Panc1 (cell line): ENCODE measurements at regions not wholly inside any gene's neighbourhood (a gene's known extent, or its start where the extent isn't known, plus 50 kb on each side); places are given as distances from the start of the nearest gene placed in this dataset.

ENCODE experiments used
- ATAC-seq: fragments of 200-7000 bp; cut with Tn5 transposase; 2 replicates; pipeline ENCODE4 v1.9.1; 2020; ENCODE audit warnings: mild to moderate bottlenecking, moderate library complexity
- BruUV-seq: library from RNA; stranded (reverse); fragments of 400-500 nt; replicated peaks from 2 replicates; lab custom pipeline; 2021; lab: Mats Ljungman, UMichigan
- CTCF ChIA-PET: fragments of 300-600 bp; sonication (Branson Sonifier 250); formaldehyde crosslinking; loops from one replicate; lab custom pipeline; 2022; ENCODE audit warnings: antibody characterized with exemption; lab: Charles Lee
- POLR2A ChIA-PET: fragments of 300-600 bp; sonication (Branson Sonifier 250); formaldehyde crosslinking; loops from one replicate; lab custom pipeline; 2022; ENCODE audit warnings: antibody characterized with exemption; lab: Charles Lee
- DNase-seq: peaks from one replicate; pipeline ENCODE4 v3.0.0-alpha.2; 2010; ENCODE audit warnings: low read depth, low spot score
- H3K27ac ChIP-seq: 2 replicates; pipeline ENCODE4 v1.5.1; 2011; ENCODE audit warnings: mild to moderate bottlenecking, low read length, inconsistent platforms
- H3K27me3 ChIP-seq: fragments of 200-500 bp; sonication (Bioruptor generic); 2 replicates; pipeline ENCODE4 v1.6.0; 2014; ENCODE audit warnings: low read length, inconsistent platforms; ENCODE audit not compliant: control insufficient read depth, insufficient read depth
- H3K36me3 ChIP-seq: fragments of 200-500 bp; sonication (Bioruptor generic); 2 replicates; pipeline ENCODE4 v1.5.1; 2014; ENCODE audit warnings: inconsistent platforms, mild to moderate bottlenecking, low read length, moderate library complexity; ENCODE audit not compliant: control insufficient read depth, insufficient read depth
- H3K4me1 ChIP-seq: 2 replicates; pipeline ENCODE4 v1.5.1; 2011; ENCODE audit warnings: inconsistent platforms, mild to moderate bottlenecking, low read length, moderate library complexity; ENCODE audit not compliant: control insufficient read depth, insufficient read depth
- H3K4me3 ChIP-seq, 2 experiments: 2 replicates each; pipeline ENCODE4 v1.5.1; 2011 to 2012; ENCODE audit warnings: low read depth in 2 of 2, low read length in 2 of 2, mild to moderate bottlenecking in 2 of 2, inconsistent platforms in 1 of 2, moderate library complexity in 1 of 2
- H3K9me3 ChIP-seq: fragments of 200-500 bp; sonication (Bioruptor generic); 2 replicates; pipeline ENCODE4 v1.5.1; 2014; ENCODE audit warnings: low read depth, mild to moderate bottlenecking, inconsistent platforms, low read length, moderate library complexity; ENCODE audit not compliant: control insufficient read depth, insufficient read depth
- CTCF ChIP-seq: fragments of 450-650 bp; IDR thresholded peaks from 2 replicates; pipeline ENCODE4 v1.5.1; 2017; ENCODE audit warnings: mild to moderate bottlenecking
- POLR2AphosphoS5 ChIP-seq: IDR thresholded peaks from 2 replicates; pipeline ENCODE4 v1.6.1; 2012; ENCODE audit warnings: mild to moderate bottlenecking, low read depth, low read length, moderate library complexity
- SIN3A ChIP-seq: IDR thresholded peaks from 2 replicates; pipeline ENCODE4 v1.6.1; 2012; ENCODE audit warnings: low read depth, mild to moderate bottlenecking, low read length, moderate library complexity, borderline replicate concordance; ENCODE audit not compliant: insufficient read depth
- TCF7L2 ChIP-seq: IDR thresholded peaks from 2 replicates; pipeline ENCODE4 v1.6.1; 2011; ENCODE audit warnings: mild to moderate bottlenecking, low read depth, low read length, inconsistent platforms
- in situ Hi-C: cut with HindIII; loops from 2 replicates; pipeline ENCODE4 v1.10.0; 2016; ENCODE audit warnings: low sequenced_read_pairs, low pct_unique_long_range_greater_than_20kb
- intact Hi-C: fragments of 100-400 bp; cut with micrococcal nuclease; formaldehyde crosslinking; loops from one replicate; pipeline ENCODE4 v1.10.0; 2022; ENCODE audit not compliant: unreplicated experiment
- TF ChIP-seq, protein P1 (sequence below), 2 experiments: IDR thresholded peaks; 2 replicates each; pipeline ENCODE4 v1.6.1; 2011 to 2012; ENCODE audit warnings: low read depth in 2 of 2, control low read depth in 1 of 2, low read length in 1 of 2, mild to moderate bottlenecking in 1 of 2, moderate library complexity in 1 of 2; ENCODE audit not compliant: insufficient read depth in 1 of 2

DNA sequence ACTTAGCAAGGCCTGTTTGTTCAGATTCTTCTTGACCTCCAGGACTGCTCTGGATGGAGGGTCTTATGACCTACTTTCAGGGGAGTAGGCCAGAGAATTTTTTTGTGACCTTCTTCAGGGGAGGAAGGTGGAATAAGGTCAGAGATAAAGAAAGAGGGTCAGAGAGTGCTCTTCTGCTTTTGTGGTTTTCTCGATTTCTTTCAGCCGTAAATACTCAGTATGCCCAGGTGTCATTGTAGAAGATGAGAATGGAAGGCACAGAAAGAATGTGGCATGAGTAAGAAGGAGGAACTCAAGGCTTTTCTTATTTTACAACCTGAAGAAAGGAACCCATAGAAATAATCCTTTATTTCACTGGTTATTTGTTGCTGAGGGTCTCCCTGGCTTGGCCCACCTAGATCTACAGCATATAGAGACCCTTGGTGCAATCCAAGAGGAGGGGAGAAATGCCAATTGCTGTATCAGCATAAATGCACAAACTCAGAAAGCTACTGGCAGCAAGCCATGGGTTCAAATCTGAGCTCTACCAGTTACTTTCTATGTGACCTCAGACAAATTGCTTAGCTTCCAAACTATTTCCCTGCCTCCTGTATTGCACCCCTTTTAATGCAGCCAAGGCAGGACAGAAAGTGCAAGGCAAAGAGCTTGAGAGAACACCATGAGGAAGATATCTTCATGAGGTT, 68.0 kb downstream of the OLIG3 start:
- H3K36me3 ChIP-seq: no peaks in the 10 kb centered on the region
- no peak for TF ChIP-seq TCF7L2
- TF ChIP-seq, protein P1, sequence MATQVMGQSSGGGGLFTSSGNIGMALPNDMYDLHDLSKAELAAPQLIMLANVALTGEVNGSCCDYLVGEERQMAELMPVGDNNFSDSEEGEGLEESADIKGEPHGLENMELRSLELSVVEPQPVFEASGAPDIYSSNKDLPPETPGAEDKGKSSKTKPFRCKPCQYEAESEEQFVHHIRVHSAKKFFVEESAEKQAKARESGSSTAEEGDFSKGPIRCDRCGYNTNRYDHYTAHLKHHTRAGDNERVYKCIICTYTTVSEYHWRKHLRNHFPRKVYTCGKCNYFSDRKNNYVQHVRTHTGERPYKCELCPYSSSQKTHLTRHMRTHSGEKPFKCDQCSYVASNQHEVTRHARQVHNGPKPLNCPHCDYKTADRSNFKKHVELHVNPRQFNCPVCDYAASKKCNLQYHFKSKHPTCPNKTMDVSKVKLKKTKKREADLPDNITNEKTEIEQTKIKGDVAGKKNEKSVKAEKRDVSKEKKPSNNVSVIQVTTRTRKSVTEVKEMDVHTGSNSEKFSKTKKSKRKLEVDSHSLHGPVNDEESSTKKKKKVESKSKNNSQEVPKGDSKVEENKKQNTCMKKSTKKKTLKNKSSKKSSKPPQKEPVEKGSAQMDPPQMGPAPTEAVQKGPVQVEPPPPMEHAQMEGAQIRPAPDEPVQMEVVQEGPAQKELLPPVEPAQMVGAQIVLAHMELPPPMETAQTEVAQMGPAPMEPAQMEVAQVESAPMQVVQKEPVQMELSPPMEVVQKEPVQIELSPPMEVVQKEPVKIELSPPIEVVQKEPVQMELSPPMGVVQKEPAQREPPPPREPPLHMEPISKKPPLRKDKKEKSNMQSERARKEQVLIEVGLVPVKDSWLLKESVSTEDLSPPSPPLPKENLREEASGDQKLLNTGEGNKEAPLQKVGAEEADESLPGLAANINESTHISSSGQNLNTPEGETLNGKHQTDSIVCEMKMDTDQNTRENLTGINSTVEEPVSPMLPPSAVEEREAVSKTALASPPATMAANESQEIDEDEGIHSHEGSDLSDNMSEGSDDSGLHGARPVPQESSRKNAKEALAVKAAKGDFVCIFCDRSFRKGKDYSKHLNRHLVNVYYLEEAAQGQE (IDR thresholded peaks at IDR 0.05; ENCODE audit: insufficient read depth in 1 of 2, low read depth in 2 of 2, low read length in 1 of 2): no peak
- TF ChIP-seq CTCF: no peak
- no peak for TF ChIP-seq SIN3A
- no peak for TF ChIP-seq POLR2AphosphoS5
- ChIA-PET CTCF (no interaction called here), POLR2A (no interaction called here)
- H3K4me3 ChIP-seq: no peak overlapping the region
- no peaks in the 10 kb centered on the region for H3K4me1 ChIP-seq
- in situ Hi-C loops (no loop called here), intact Hi-C loops (no loop called here)
- no peak overlapping the region for H3K27ac ChIP-seq
- no peaks in the 10 kb centered on the region for H3K9me3 ChIP-seq
- BruUV-seq: no TSS peak
- DNase-seq (no peak), ATAC-seq (no peak)
- no peaks in the 10 kb centered on the region; the same call in 1 of the 2 replicates for H3K27me3 ChIP-seq

DNA sequence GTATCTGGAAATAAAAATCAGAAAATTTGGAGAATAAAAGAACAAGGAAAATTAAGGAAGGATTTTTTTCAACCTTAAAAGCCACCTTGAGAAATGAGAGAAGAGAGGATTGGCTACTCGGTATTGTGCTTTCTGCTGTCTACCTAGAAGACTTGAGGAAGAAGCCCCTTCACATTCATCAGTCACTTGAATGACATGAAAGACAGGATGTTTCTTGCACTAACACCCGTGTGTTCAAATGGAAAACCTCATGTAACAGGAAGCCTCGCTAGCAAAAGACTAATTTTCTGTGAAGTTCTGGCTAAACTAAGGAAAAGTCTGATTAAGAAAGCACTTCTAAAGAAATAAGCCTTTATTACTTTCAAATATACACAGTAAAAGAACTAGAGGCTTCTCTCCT, 69.9 kb downstream of the OLIG3 start:
- ATAC-seq (no peak), DNase-seq (no peak)
- intact Hi-C loops: no loop called here
- in situ Hi-C loops: no loop called here
- Histone ChIP-seq H3K9me3 (no peaks in the 10 kb centered on the region), H3K27me3 (no peaks in the 10 kb centered on the region; the same call in 1 of the 2 replicates), H3K27ac (no peak overlapping the region), H3K4me3 (no peak overlapping the region), H3K4me1 (no peaks in the 10 kb centered on the region), H3K36me3 (no peaks in the 10 kb centered on the region)
- ChIA-PET POLR2A (interaction anchor here (0.8 kb wide), 1 partner anchor 112 kb away, joined by 3 read pairs; no protein-coding TSS in a partner anchor), CTCF (no interaction called here)
- no TSS peak for BruUV-seq
- TF ChIP-seq, protein P1 (IDR thresholded peaks at IDR 0.05; ENCODE audit: insufficient read depth in 1 of 2, low read depth in 2 of 2, low read length in 1 of 2): no peak
- TF ChIP-seq CTCF: no peak
- TF ChIP-seq POLR2AphosphoS5: no peak
- TF ChIP-seq SIN3A: no peak
